IPS-18a (cell line): ENCODE measurements at regions not wholly inside any gene's neighbourhood (a gene's known extent, or its start where the extent isn't known, plus 50 kb on each side); places are given as distances from the start of the nearest gene placed in this dataset.

Experiments
- H3K27ac ChIP-seq: one replicate; pipeline ENCODE4 v1.5.1; 2013; ENCODE audit warnings: low read length
- H3K27me3 ChIP-seq: one replicate; pipeline ENCODE4 v1.6.1; 2013; ENCODE audit warnings: mild to moderate bottlenecking, low read length; ENCODE audit not compliant: control insufficient read depth, insufficient read depth
- H3K36me3 ChIP-seq: one replicate; pipeline ENCODE4 v1.6.1; 2013; ENCODE audit warnings: low read depth, low read length; ENCODE audit not compliant: control insufficient read depth
- H3K4me1 ChIP-seq: one replicate; pipeline ENCODE4 v1.6.1; 2013; ENCODE audit warnings: low read depth, low read length; ENCODE audit not compliant: control insufficient read depth
- H3K4me3 ChIP-seq: one replicate; pipeline ENCODE4 v1.5.1; 2013; ENCODE audit warnings: low read length
- H3K9ac ChIP-seq: one replicate; pipeline ENCODE4 v1.6.1; 2013; ENCODE audit warnings: mild to moderate bottlenecking, low read length, moderate library complexity
- H3K9me3 ChIP-seq: one replicate; pipeline ENCODE4 v1.6.1; 2013; ENCODE audit warnings: low read depth, low read length; ENCODE audit not compliant: control insufficient read depth

DNA sequence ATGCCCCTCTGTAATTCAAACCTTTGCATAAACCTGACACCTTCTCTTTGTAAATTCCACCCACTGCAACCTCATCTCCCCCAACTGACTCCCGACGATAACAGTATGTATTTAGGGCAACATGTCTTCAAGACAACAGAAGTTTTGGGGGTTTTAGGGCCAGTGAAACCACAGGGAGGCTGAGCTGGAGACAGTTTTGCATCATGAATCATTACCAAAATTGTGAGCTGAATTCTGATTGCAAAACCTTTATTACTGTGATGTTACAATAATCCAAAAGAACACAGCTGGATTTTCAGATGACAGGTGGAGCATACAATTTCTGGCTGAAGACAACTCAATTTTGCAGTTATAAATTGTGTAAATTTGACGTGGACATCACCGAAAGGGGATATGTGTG is 281.3 kb upstream of the TTC14 start:
- Histone ChIP-seq H3K36me3 (no peaks in the 10 kb centered on the region), H3K27me3 (no peaks in the 10 kb centered on the region), H3K4me3 (no peak overlapping the region), H3K27ac (no peak overlapping the region), H3K4me1 (no peaks in the 10 kb centered on the region), H3K9me3 (no peaks in the 10 kb centered on the region), H3K9ac (no peak overlapping the region)

DNA sequence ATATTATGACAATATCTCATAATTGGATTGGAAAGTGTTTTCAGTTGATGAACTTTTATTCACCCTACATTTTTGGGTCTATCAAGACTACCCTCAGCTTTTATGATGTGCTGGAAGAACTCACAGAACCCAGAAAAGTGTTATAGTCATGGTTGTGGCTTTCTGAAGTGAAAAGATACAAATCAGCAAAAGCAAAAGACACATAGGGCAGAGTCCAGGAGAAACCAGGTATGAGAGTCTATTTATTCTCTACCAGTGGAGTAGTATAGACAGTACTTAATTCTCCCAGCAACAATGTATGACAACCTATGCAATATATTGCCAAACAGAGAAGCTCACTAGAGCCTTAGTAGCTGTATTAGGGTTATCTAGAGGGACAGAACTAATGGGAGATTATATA is 280.4 kb upstream of the TTC14 start:
- Histone ChIP-seq H3K36me3 (no peaks in the 10 kb centered on the region), H3K27me3 (no peaks in the 10 kb centered on the region), H3K4me1 (no peaks in the 10 kb centered on the region)

DNA sequence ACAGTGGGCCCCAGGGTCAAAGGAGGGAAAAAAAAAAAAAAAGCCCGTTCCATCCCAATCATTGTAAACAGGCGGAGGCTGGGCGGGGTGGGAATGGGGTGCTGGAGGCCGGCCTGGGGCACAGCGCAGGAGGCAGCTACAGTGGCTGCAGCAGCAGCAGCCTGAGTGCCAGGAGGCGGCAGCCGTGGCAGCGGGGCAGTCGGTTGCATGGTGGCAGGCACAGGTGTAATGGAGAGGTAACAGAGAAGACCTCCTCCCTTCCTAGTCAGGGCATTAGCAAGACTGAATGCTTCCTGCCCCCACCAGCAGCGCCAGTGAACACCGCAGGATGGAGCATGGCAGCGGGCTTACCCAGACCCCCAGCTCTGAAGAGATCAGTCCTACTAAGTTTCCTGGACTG is 279.1 kb upstream of the TTC14 start:
- Histone ChIP-seq H3K4me3 (no peak overlapping the region), H3K27ac (no peak overlapping the region), H3K27me3 (no peaks in the 10 kb centered on the region), H3K9ac (no peak overlapping the region), H3K36me3 (no peaks in the 10 kb centered on the region), H3K9me3 (no peaks in the 10 kb centered on the region), H3K4me1 (no peaks in the 10 kb centered on the region)

More for the DNA sequence above, 280.4 kb upstream of the TTC14 start:
- no peaks in the 10 kb centered on the region for H3K9me3 ChIP-seq
- H3K4me3 ChIP-seq = no peak overlapping the region
- no peak overlapping the region for H3K27ac ChIP-seq
- no peak overlapping the region for H3K9ac ChIP-seq

DNA sequence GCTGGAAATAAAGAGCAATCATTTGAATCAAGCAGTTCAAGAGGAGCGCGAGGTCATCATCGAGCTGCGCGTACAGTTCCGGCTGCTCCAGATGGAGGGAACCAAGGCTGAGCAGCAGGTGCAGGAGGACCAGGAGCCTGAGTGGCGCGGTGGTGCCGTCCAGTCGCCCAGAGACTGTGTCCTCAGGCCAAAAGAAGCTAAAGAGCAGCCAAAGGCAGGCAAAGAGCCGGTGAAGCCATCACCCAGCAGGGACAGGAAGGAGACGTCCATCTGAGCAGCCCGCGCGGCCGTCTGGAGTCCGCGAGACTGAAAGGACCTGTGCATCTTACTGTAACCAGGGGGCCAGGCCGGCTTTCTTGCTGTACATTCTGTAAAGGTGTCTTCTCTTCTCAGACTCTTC is 277.2 kb upstream of the TTC14 start:
- Histone ChIP-seq H3K27me3 (no peaks in the 10 kb centered on the region), H3K27ac (no peak overlapping the region), H3K4me1 (no peaks in the 10 kb centered on the region), H3K9me3 (no peaks in the 10 kb centered on the region), H3K4me3 (no peak overlapping the region), H3K9ac (no peak overlapping the region), H3K36me3 (no peaks in the 10 kb centered on the region)

DNA sequence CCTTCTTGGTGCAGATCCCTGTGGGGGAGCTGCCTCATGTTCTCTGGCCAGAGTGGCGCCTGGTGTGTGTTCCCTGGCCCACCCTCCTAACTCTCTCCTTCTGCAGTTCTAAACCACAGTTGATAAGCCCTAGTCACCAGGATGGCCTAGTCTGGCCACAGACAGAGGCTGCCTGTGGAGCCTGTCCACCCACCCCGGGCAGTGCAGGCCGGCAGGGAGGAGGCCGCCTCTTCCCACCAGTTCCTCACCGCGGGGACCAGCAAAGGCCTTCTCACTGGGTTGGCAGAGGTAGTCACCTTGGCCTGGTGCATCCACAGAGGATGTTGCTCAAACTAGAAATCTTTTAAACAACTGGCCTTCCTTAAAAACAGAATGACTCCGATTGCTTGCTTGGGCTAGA is 276.4 kb upstream of the TTC14 start:
- H3K27me3 ChIP-seq = no peaks in the 10 kb centered on the region
- H3K27ac ChIP-seq = no peak overlapping the region
- H3K4me3 ChIP-seq = no peak overlapping the region
- H3K9ac ChIP-seq = no peak overlapping the region
- H3K9me3 ChIP-seq = no peaks in the 10 kb centered on the region
- no peaks in the 10 kb centered on the region for H3K4me1 ChIP-seq
- no peaks in the 10 kb centered on the region for H3K36me3 ChIP-seq

DNA sequence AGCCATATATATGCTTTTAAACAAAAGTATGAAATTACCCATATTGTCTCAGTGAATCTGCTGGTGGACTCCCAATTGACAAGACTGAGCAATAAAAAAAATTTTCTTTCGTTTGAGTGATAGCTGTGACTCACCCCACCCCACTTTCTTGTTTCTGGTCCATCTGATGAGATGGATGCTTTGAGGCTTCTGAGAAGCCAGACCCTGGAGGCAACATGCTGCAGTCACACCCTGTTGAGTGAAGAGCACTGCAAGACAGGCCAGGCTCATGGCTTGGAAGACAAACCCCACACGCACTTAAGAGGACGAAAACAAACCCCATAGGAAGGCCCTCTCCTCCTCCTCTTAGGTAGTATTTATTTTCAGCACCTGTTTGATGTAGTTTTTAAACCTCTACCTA is 276.0 kb upstream of the TTC14 start:
- H3K9ac ChIP-seq = no peak overlapping the region
- no peaks in the 10 kb centered on the region for H3K4me1 ChIP-seq

DNA sequence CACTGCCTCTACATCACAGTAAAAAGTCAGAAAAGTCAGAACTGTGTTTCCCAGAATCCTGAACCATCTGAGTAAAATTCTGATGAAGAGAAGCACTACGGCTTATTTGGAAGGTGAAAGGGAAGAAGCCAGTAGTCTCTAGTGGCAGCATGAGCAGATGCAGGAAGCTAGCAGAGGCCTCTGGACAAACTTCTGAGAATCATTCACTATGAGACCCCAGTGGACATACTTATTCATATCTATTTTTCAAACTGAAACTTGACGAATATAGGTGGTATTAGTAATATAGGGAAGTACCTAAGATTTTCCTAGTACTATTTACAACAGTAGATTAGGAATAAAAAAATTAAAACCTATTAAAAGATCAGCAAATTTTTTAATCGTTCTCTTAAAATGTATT is 272.8 kb upstream of the TTC14 start:
- H3K27me3 ChIP-seq = no peaks in the 10 kb centered on the region
- H3K4me1 ChIP-seq = no peaks in the 10 kb centered on the region
- no peak overlapping the region for H3K4me3 ChIP-seq
- no peak overlapping the region for H3K9ac ChIP-seq
- no peaks in the 10 kb centered on the region for H3K36me3 ChIP-seq
- H3K9me3 ChIP-seq = no peaks in the 10 kb centered on the region
- H3K27ac ChIP-seq = no peak overlapping the region

More for the DNA sequence above, 276.0 kb upstream of the TTC14 start:
- Histone ChIP-seq H3K9me3 (no peaks in the 10 kb centered on the region), H3K4me3 (no peak overlapping the region), H3K27me3 (no peaks in the 10 kb centered on the region), H3K27ac (no peak overlapping the region), H3K36me3 (no peaks in the 10 kb centered on the region)

DNA sequence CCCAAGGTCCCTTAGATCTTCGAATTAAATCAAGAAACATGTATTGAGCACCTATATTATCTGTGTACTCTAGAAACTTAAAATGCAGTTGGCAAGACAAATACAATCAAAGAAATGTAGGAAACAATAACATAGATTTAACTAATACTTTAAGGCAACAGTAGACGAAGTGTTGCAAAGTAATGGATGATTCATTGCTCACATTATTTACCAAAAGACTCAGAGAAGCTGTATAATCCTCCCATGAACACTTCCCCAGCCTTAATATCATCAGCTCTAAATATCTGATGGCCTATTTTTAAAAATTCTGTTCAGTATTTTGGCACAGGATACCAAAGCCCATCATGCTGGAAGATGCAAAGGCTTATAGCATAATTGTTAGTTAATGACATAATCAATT is 272.1 kb upstream of the TTC14 start:
- Histone ChIP-seq H3K4me1 (no peaks in the 10 kb centered on the region), H3K9ac (no peak overlapping the region), H3K4me3 (no peak overlapping the region), H3K9me3 (no peaks in the 10 kb centered on the region), H3K27ac (no peak overlapping the region), H3K27me3 (no peaks in the 10 kb centered on the region), H3K36me3 (no peaks in the 10 kb centered on the region)

DNA sequence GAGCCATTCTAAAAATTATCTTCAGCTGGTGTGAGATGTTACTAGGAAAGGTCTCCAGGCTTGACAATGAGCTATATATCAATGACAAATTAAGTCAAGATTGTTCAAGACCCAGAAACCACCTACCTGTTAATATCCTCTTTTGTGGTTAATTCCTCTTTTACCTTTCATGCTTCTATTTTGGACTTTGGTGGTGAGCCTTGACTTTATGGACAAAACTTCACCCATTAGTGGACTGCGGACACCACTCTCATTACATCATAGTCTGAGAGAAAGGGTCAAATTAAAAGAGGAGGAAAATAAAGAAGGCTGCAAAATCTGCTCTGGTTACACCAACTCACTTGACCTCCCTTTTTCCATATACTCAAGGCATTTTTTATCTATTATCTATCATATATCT is 271.5 kb upstream of the TTC14 start:
- Histone ChIP-seq H3K27me3 (no peaks in the 10 kb centered on the region), H3K9ac (no peak overlapping the region), H3K9me3 (no peaks in the 10 kb centered on the region), H3K36me3 (no peaks in the 10 kb centered on the region), H3K27ac (no peak overlapping the region), H3K4me3 (no peak overlapping the region), H3K4me1 (no peaks in the 10 kb centered on the region)

DNA sequence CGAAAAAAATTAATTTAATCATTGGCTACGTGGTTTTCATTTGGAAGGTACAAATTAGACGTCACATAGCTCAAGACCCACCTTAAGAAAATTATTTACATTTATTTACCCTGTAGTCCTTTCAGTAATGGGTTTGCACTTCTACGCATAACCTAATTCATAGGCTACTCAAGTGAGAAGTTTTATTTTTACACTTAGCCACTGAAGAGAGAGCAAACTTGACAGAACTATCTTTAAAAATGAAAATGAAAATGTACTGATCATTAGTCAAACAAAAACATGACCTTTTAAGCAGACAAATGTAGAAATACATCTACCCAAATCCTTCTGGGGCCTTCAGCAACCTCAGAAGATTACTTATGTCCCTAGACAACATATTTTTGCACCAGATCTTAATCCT is 269.4 kb upstream of the TTC14 start:
- H3K9ac ChIP-seq = no peak overlapping the region
- H3K27me3 ChIP-seq = no peaks in the 10 kb centered on the region
- no peaks in the 10 kb centered on the region for H3K4me1 ChIP-seq
- no peaks in the 10 kb centered on the region for H3K9me3 ChIP-seq
- no peaks in the 10 kb centered on the region for H3K36me3 ChIP-seq
- H3K27ac ChIP-seq = no peak overlapping the region
- no peak overlapping the region for H3K4me3 ChIP-seq

DNA sequence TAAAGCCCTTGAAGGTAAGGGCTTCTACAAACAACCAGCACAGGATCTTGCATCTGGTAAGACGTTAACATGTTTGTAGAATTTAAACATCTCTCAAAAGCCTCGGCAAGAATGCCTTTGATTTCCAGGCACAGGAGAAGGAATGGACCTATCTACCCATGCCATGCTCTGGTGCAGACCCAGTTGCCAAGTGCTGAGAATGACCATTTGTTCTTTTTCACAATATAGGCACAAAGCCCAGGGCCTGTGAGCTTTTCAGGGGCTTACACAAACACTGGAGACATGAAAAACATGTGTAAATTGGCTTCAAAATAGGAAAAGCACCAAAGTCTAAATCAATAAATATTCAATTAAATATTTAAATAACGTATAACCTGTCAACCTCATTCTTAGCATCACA is 266.9 kb upstream of the TTC14 start:
- Histone ChIP-seq H3K9me3 (no peaks in the 10 kb centered on the region), H3K36me3 (no peaks in the 10 kb centered on the region), H3K4me3 (no peak overlapping the region), H3K9ac (no peak overlapping the region), H3K4me1 (no peaks in the 10 kb centered on the region), H3K27me3 (no peaks in the 10 kb centered on the region), H3K27ac (no peak overlapping the region)

DNA sequence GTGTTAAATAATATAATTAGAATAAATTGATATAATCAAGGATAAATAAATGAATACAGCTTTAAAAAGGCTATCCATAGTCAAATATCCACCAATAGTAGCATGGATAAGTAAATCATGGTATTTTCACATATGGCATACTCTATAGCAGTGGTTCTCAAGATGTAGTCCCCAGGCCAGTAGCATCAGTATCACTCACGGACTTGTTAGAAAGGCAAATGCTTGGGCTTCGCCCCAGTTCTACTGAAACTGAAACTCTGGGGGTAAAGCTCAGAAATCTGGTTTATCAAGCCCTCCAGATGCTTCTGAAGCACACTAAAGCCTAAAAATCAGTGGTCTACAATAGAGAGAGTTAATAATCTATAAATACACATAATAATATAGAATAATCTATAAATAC is 261.6 kb upstream of the TTC14 start:
- Histone ChIP-seq H3K9ac (no peak overlapping the region), H3K36me3 (no peaks in the 10 kb centered on the region)

More for the DNA sequence above, 261.6 kb upstream of the TTC14 start:
- Histone ChIP-seq H3K27me3 (no peaks in the 10 kb centered on the region), H3K4me1 (no peaks in the 10 kb centered on the region), H3K27ac (no peak overlapping the region), H3K9me3 (no peaks in the 10 kb centered on the region), H3K4me3 (no peak overlapping the region)
